ENCODE measurements at regions not wholly inside any gene's neighbourhood (a gene's known extent, or its start where the extent isn't known, plus 50 kb on each side); places are given as distances from the start of the nearest gene placed in this dataset.

DNA sequence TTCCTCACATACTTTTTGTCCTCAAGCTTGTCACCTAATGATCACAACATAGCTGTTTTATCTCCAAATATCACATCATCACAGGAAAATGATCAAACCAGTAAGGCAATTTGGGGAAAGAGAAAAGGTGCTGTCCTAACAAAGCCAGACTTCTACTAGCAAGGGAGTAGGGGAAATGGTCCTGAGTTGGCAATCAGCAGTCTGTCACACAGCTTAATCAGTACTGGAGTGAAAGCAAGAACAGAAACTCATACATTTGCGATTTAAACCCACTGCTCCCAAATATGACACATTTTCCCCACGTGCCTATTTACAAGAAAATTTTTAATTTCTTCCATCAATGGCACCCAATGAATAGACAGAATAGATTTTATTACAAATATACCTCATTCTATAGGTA lies 546.8 kb upstream of the FMR1 start:
- Mint-ChIP-seq H3K9me3 (ENCODE audit: low read depth) (peaks cover 22% of the 10 kb centered on the region), H3K36me3 (ENCODE audit: insufficient read depth) (peaks cover 2% of the 10 kb centered on the region), H3K27ac (no peak overlapping the region), H3K4me3 (ENCODE audit: low read depth) (no peak overlapping the region), H3K27me3 (no peaks in the 10 kb centered on the region), H3K4me1 (ENCODE audit: low read depth) (no peaks in the 10 kb centered on the region)
- no peak for DNase-seq (ENCODE audit: low spot score, unreplicated experiment)
- TF ChIP-seq, protein P1, sequence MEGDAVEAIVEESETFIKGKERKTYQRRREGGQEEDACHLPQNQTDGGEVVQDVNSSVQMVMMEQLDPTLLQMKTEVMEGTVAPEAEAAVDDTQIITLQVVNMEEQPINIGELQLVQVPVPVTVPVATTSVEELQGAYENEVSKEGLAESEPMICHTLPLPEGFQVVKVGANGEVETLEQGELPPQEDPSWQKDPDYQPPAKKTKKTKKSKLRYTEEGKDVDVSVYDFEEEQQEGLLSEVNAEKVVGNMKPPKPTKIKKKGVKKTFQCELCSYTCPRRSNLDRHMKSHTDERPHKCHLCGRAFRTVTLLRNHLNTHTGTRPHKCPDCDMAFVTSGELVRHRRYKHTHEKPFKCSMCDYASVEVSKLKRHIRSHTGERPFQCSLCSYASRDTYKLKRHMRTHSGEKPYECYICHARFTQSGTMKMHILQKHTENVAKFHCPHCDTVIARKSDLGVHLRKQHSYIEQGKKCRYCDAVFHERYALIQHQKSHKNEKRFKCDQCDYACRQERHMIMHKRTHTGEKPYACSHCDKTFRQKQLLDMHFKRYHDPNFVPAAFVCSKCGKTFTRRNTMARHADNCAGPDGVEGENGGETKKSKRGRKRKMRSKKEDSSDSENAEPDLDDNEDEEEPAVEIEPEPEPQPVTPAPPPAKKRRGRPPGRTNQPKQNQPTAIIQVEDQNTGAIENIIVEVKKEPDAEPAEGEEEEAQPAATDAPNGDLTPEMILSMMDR (IDR thresholded peaks at IDR 0.05; ENCODE audit: unreplicated experiment), result no peak

DNA sequence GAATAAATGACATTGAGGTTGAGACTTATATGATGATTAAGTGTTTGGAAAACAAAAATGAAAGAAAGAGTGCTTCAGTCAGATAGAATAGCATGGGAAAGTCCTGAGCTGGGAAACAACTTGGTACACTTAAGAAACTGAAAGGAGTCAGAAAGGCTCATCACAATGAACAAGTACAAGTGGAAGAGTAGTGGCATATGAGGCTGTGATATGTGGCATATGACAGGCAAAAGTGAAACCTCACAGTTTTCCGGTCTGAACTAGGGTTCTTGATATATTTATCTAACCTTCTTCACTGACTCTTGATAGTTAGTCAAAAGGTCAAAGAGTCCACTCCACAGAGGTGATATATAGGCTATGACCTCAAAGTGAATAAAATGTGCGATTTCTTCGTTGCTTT lies 537.1 kb upstream of the CXorf51A start:
- Mint-ChIP-seq H3K4me1 (ENCODE audit: low read depth) (no peaks in the 10 kb centered on the region), H3K36me3 (ENCODE audit: insufficient read depth) (no peaks in the 10 kb centered on the region), H3K4me3 (ENCODE audit: low read depth) (no peak overlapping the region), H3K27me3 (no peaks in the 10 kb centered on the region), H3K9me3 (ENCODE audit: low read depth) (peaks cover 43% of the 10 kb centered on the region), H3K27ac (no peak overlapping the region)
- TF ChIP-seq, protein P1 (IDR thresholded peaks at IDR 0.05; ENCODE audit: unreplicated experiment), result no peak
- no peak for DNase-seq (ENCODE audit: low spot score, unreplicated experiment)

DNA sequence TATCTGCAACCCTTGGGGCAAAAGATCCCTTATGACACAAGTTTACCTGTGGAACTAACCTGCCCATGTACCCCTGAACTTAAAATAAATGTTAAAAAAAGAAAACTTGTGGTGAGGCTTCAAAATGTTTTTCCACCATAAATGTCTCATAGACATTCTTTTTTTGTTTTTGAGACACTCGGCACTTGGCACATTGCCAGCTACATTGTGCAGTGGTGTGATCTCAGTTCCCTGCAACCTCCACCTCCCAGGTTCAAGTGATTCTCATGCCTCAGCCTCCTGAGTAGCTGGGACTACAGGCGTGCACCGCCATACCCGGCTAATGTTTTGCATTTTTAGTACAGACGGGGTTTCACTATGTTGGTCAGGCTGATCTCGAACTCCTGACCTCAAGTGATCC lies 528.9 kb upstream of the CXorf51A start:
- peaks cover 8% of the 10 kb centered on the region for H3K9me3 Mint-ChIP-seq (ENCODE audit: low read depth)
- no peaks in the 10 kb centered on the region for H3K27me3 Mint-ChIP-seq
- no peaks in the 10 kb centered on the region for H3K36me3 Mint-ChIP-seq (ENCODE audit: insufficient read depth)
- no peaks in the 10 kb centered on the region for H3K4me1 Mint-ChIP-seq (ENCODE audit: low read depth)
- TF ChIP-seq, protein P1 (IDR thresholded peaks at IDR 0.05; ENCODE audit: unreplicated experiment), result no peak
- no peak overlapping the region for H3K4me3 Mint-ChIP-seq (ENCODE audit: low read depth)
- no peak overlapping the region for H3K27ac Mint-ChIP-seq
- no peak for DNase-seq (ENCODE audit: low spot score, unreplicated experiment)

DNA sequence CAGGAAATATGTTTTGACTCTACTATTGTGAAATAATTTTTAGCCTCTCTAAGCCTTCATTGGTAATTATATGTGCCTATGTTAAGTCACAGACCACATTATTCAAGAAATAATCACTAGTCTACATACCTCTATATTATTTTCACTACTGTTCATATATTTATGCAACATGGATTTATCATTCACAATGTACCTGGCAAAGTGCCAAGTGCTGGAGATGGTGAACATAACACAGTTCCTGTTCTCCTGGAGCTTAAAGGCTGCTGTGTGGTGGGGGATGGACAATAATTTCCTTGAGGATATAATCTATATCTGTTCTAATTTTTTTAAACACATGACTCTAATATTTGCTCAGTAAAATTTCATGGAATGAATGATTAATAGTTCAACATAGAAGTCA lies 527.7 kb upstream of the CXorf51A start:
- H3K4me3 Mint-ChIP-seq (ENCODE audit: low read depth), result no peak overlapping the region
- H3K27ac Mint-ChIP-seq, result no peak overlapping the region
- DNase-seq (ENCODE audit: low spot score, unreplicated experiment), result no peak
- peaks cover 2% of the 10 kb centered on the region for H3K9me3 Mint-ChIP-seq (ENCODE audit: low read depth)
- TF ChIP-seq, protein P1 (IDR thresholded peaks at IDR 0.05; ENCODE audit: unreplicated experiment), result no peak
- no peaks in the 10 kb centered on the region for H3K36me3 Mint-ChIP-seq (ENCODE audit: insufficient read depth)
- no peaks in the 10 kb centered on the region for H3K27me3 Mint-ChIP-seq
- H3K4me1 Mint-ChIP-seq (ENCODE audit: low read depth), result no peaks in the 10 kb centered on the region

DNA sequence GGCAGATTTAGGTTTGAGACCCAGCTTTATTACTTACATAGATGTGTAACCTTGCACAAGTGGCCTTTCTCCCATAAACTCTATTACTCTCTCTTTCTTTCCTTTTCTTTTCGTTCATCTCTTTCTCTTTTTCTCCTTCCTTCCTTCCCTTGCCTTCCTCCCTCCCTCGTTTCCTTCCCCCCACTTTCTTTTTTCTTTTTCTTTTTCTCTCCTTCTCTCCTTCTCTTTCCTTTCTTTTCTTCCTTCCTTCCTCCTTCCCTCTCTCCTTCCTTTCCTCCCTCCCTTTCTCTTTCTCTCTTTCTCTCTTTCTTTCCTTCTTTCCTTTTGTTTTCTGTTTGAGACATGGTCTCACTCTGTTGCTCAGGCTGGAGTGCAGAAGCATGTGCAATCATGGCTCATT lies 526.4 kb upstream of the CXorf51A start:
- H3K4me1 Mint-ChIP-seq (ENCODE audit: low read depth), result no peaks in the 10 kb centered on the region
- no peak overlapping the region for H3K27ac Mint-ChIP-seq
- no peaks in the 10 kb centered on the region for H3K36me3 Mint-ChIP-seq (ENCODE audit: insufficient read depth)
- no peaks in the 10 kb centered on the region for H3K27me3 Mint-ChIP-seq
- no peak overlapping the region for H3K4me3 Mint-ChIP-seq (ENCODE audit: low read depth)
- DNase-seq (ENCODE audit: low spot score, unreplicated experiment), result no peak
- H3K9me3 Mint-ChIP-seq (ENCODE audit: low read depth), result peaks cover 2% of the 10 kb centered on the region
- TF ChIP-seq, protein P1 (IDR thresholded peaks at IDR 0.05; ENCODE audit: unreplicated experiment), result no peak

Measured in progenitor cell of endocrine pancreas (in vitro differentiated cells).